OCI-LY1 (cell line): ENCODE measurements at regions not wholly inside any gene's neighbourhood (a gene's known extent, or its start where the extent isn't known, plus 50 kb on each side); places are given as distances from the start of the nearest gene placed in this dataset.

Source experiments
- H2AFZ ChIP-seq: fragments of 200-600 bp; sonication (generic), shearing (Covaris generic); 2 replicates; pipeline ENCODE4 v1.6.0; 2014; ENCODE audit warnings: antibody characterized with exemption, mild to moderate bottlenecking, low read length
- H3F3A ChIP-seq: fragments of 200-600 bp; sonication (generic), shearing (Covaris generic); 2 replicates; pipeline ENCODE4 v1.6.0; 2014; ENCODE audit warnings: mild to moderate bottlenecking, antibody characterized with exemption, low read length, moderate library complexity; ENCODE audit not compliant: insufficient read depth
- H3K27ac ChIP-seq: fragments of 200-600 bp; sonication (generic); 2 replicates; pipeline ENCODE4 v1.5.1; 2014; ENCODE audit warnings: low read length, mixed run types, mild to moderate bottlenecking, low read depth; ENCODE audit not compliant: poor library complexity, severe bottlenecking
- H3K27me3 ChIP-seq: fragments of 200-600 bp; sonication (generic); 2 replicates; pipeline ENCODE4 v1.6.0; 2014; ENCODE audit warnings: antibody characterized with exemption, mild to moderate bottlenecking, low read length, moderate library complexity; ENCODE audit not compliant: insufficient read depth
- H3K36me3 ChIP-seq: fragments of 200-600 bp; sonication (generic); 2 replicates; pipeline ENCODE4 v1.6.1; 2014; ENCODE audit warnings: mild to moderate bottlenecking, antibody characterized with exemption, low read length, moderate library complexity, mixed read lengths; ENCODE audit not compliant: insufficient read depth
- H3K4me1 ChIP-seq: fragments of 200-600 bp; sonication (generic); 2 replicates; pipeline ENCODE4 v1.5.1; 2014; ENCODE audit warnings: mild to moderate bottlenecking, low read length, moderate library complexity; ENCODE audit not compliant: insufficient read depth, severe bottlenecking
- H3K4me2 ChIP-seq: fragments of 200-600 bp; sonication (generic), shearing (Covaris generic); 2 replicates; pipeline ENCODE4 v1.6.1; 2014; ENCODE audit warnings: low read length
- H3K4me3 ChIP-seq: fragments of 200-600 bp; sonication (generic); 2 replicates; pipeline ENCODE4 v1.5.1; 2014; ENCODE audit warnings: low read length, low read depth, mild to moderate bottlenecking, mixed read lengths; ENCODE audit not compliant: poor library complexity, severe bottlenecking
- H3K79me2 ChIP-seq: fragments of 200-600 bp; shearing (Covaris generic); 2 replicates; pipeline ENCODE4 v1.6.1; 2016; ENCODE audit warnings: mixed run types, low read length, mixed read lengths; ENCODE audit not compliant: insufficient read depth
- H3K9ac ChIP-seq: fragments of 200-600 bp; sonication (generic), shearing (Covaris generic); 2 replicates; pipeline ENCODE4 v1.6.1; 2014; ENCODE audit warnings: mild to moderate bottlenecking, low read length, mixed read lengths
- H3K9me2 ChIP-seq: fragments of 200-600 bp; sonication (generic), shearing (Covaris generic); 2 replicates; pipeline ENCODE4 v1.6.1; 2014; ENCODE audit warnings: low read depth, mild to moderate bottlenecking, low read length, mixed read lengths
- H3K9me3 ChIP-seq: fragments of 200-600 bp; shearing (Covaris generic); 2 replicates; pipeline ENCODE4 v1.6.1; 2014; ENCODE audit warnings: low read length, mixed read lengths
- H4K20me1 ChIP-seq: fragments of 200-600 bp; sonication (generic), shearing (Covaris generic); 2 replicates; pipeline ENCODE4 v1.6.0; 2016; ENCODE audit warnings: mild to moderate bottlenecking, low read length; ENCODE audit not compliant: insufficient read depth
- CTCF ChIP-seq: fragments of 200-600 bp; sonication (generic), shearing (Covaris generic); IDR thresholded peaks from 2 replicates; pipeline ENCODE4 v1.5.1; 2017; ENCODE audit warnings: mild to moderate bottlenecking, antibody characterized with exemption, low read length, moderate library complexity, mixed read lengths
- EZH2 ChIP-seq: fragments of 200-600 bp; sonication (generic), shearing (Covaris generic); IDR thresholded peaks from 2 replicates; pipeline ENCODE4 v1.8.0; 2017; ENCODE audit warnings: borderline replicate concordance, mixed run types, mild to moderate bottlenecking, antibody characterized with exemption, low read length, moderate library complexity, mixed read lengths

- no peaks in the 10 kb centered on the region for H3K9me3 ChIP-seq
- no peaks in the 10 kb centered on the region for H4K20me1 ChIP-seq
- H3K36me3 ChIP-seq = no peaks in the 10 kb centered on the region
- H3K27me3 ChIP-seq = no peaks in the 10 kb centered on the region
- no peaks in the 10 kb centered on the region for H3K79me2 ChIP-seq
- TF ChIP-seq EZH2 = no peak
- no peak for TF ChIP-seq CTCF
- H3K4me3 ChIP-seq = no peak overlapping the region
- H2AFZ ChIP-seq = no peak overlapping the region
- no peak overlapping the region for H3K4me2 ChIP-seq
- no peak overlapping the region for H3K27ac ChIP-seq
- H3K9me2 ChIP-seq = no peaks in the 10 kb centered on the region
- H3K9ac ChIP-seq = no peak overlapping the region
- H3K4me1 ChIP-seq = no peaks in the 10 kb centered on the region
- H3F3A ChIP-seq = no peaks in the 10 kb centered on the region
Measured at GRCh38 chr4:19722404-19722803, 529.3 kb upstream of the SLIT2 start.

- no peak overlapping the region for H3K4me2 ChIP-seq
- H3K4me1 ChIP-seq = no peaks in the 10 kb centered on the region
- no peaks in the 10 kb centered on the region for H4K20me1 ChIP-seq
- H3K9me2 ChIP-seq = no peaks in the 10 kb centered on the region
- no peak overlapping the region for H3K4me3 ChIP-seq
- no peaks in the 10 kb centered on the region for H3K9me3 ChIP-seq
- no peak for TF ChIP-seq CTCF
- no peak overlapping the region for H3K27ac ChIP-seq
- H3K9ac ChIP-seq = no peak overlapping the region
- no peaks in the 10 kb centered on the region for H3F3A ChIP-seq
- H2AFZ ChIP-seq = no peak overlapping the region
- no peaks in the 10 kb centered on the region for H3K36me3 ChIP-seq
- H3K79me2 ChIP-seq = no peaks in the 10 kb centered on the region
- no peaks in the 10 kb centered on the region for H3K27me3 ChIP-seq
Measured at GRCh38 chr4:19721587-19721986, 530.1 kb upstream of the SLIT2 start.

- H3F3A ChIP-seq = no peaks in the 10 kb centered on the region
- no peaks in the 10 kb centered on the region for H3K9me2 ChIP-seq
- no peaks in the 10 kb centered on the region for H3K27me3 ChIP-seq
- H3K79me2 ChIP-seq = no peaks in the 10 kb centered on the region
- no peak overlapping the region for H2AFZ ChIP-seq
- no peak overlapping the region for H3K27ac ChIP-seq
- H3K4me2 ChIP-seq = no peak overlapping the region
- no peak for TF ChIP-seq EZH2
- TF ChIP-seq CTCF = no peak
- no peaks in the 10 kb centered on the region for H3K9me3 ChIP-seq
- no peaks in the 10 kb centered on the region for H3K36me3 ChIP-seq
- no peaks in the 10 kb centered on the region for H4K20me1 ChIP-seq
- H3K4me1 ChIP-seq = peaks cover 4% of the 10 kb centered on the region
- no peak overlapping the region for H3K9ac ChIP-seq
- no peak overlapping the region for H3K4me3 ChIP-seq
Measured at GRCh38 chr4:19720610-19721009, 531.1 kb upstream of the SLIT2 start.
